Effector memory CD8-positive, alpha-beta T cell (primary cell): ENCODE measurements at regions not wholly inside any gene's neighbourhood (a gene's known extent, or its start where the extent isn't known, plus 50 kb on each side); places are given as distances from the start of the nearest gene placed in this dataset.

Experiments used
- ATAC-seq: fragments of 150-1000 bp; cut with Tn5 transposase; replicated peaks from 2 replicates; pipeline ENCODE4 v1.10.0; 2021; ENCODE audit warnings: mild to moderate bottlenecking, moderate library complexity
- DNase-seq, 3 experiments: peaks; one replicate each; pipeline ENCODE4 v3.0.0; 2021
- H3K27ac Mint-ChIP-seq, 2 donors: one replicate each; pipeline ENCODE4 v1.8.0; 2022; ENCODE audit warnings: mild to moderate bottlenecking in 2 of 2, mixed read lengths in 2 of 2, moderate library complexity in 2 of 2
- H3K27me3 Mint-ChIP-seq, 2 donors: one replicate each; pipeline ENCODE4 v1.8.0; 2022; ENCODE audit warnings: mixed read lengths in 2 of 2
- H3K36me3 Mint-ChIP-seq: one replicate; pipeline ENCODE4 v1.8.0; 2022; ENCODE audit warnings: mild to moderate bottlenecking, moderate library complexity, mixed read lengths; ENCODE audit not compliant: insufficient read depth
- H3K4me1 Mint-ChIP-seq, 2 donors: one replicate each; pipeline ENCODE4 v1.8.0; 2022; ENCODE audit warnings: low read depth in 2 of 2, mixed read lengths in 2 of 2
- H3K4me3 Mint-ChIP-seq, 2 donors: one replicate each; pipeline ENCODE4 v1.8.0; 2022; ENCODE audit warnings: mild to moderate bottlenecking in 2 of 2, mixed read lengths in 2 of 2, moderate library complexity in 2 of 2
- H3K9me3 Mint-ChIP-seq, 2 donors: one replicate each; pipeline ENCODE4 v1.8.0; 2022; ENCODE audit warnings: mixed read lengths in 2 of 2

- H3K4me1 Mint-ChIP-seq = no peaks in the 10 kb centered on the region
- peaks cover 2 to 13% of the 10 kb centered on the region in 2 donors for H3K9me3 Mint-ChIP-seq
- no peak for DNase-seq
- H3K27ac Mint-ChIP-seq = no peak overlapping the region
- no peak for ATAC-seq
- no peaks in the 10 kb centered on the region for H3K27me3 Mint-ChIP-seq
- no peak overlapping the region for H3K4me3 Mint-ChIP-seq
- no peaks in the 10 kb centered on the region for H3K36me3 Mint-ChIP-seq
Observed at GRCh38 chr2:6506361-6506794, 359.3 kb downstream of the CMPK2 start.

- no peaks in the 10 kb centered on the region for H3K36me3 Mint-ChIP-seq
- DNase-seq (no peak), ATAC-seq (no peak)
- H3K9me3 Mint-ChIP-seq = peaks cover 2 to 13% of the 10 kb centered on the region in 2 donors
- no peaks in the 10 kb centered on the region for H3K27me3 Mint-ChIP-seq
- H3K27ac Mint-ChIP-seq = no peak overlapping the region
- H3K4me1 Mint-ChIP-seq = no peaks in the 10 kb centered on the region
- no peak overlapping the region for H3K4me3 Mint-ChIP-seq
Observed at GRCh38 chr2:6506859-6507258, 358.8 kb downstream of the CMPK2 start.

GRCh38 chr2:6510532-6510931, 355.2 kb downstream of the CMPK2 start:
- peaks cover 0 to 13% of the 10 kb centered on the region in 2 donors for H3K9me3 Mint-ChIP-seq

GRCh38 chr2:6512589-6512988, 353.1 kb downstream of the CMPK2 start:
- H3K9me3 Mint-ChIP-seq = peaks cover 0 to under 1% of the 10 kb centered on the region in 2 donors
- H3K27me3 Mint-ChIP-seq = no peaks in the 10 kb centered on the region
- H3K4me3 Mint-ChIP-seq = no peak overlapping the region
- no peaks in the 10 kb centered on the region for H3K4me1 Mint-ChIP-seq
- DNase-seq = no peak
- no peak for ATAC-seq
- no peak overlapping the region for H3K27ac Mint-ChIP-seq
- no peaks in the 10 kb centered on the region for H3K36me3 Mint-ChIP-seq

More at GRCh38 chr2:6510532-6510931, 355.2 kb downstream of the CMPK2 start:
- Mint-ChIP-seq H3K4me1 (no peaks in the 10 kb centered on the region), H3K27ac (no peak overlapping the region), H3K27me3 (no peaks in the 10 kb centered on the region), H3K4me3 (no peak overlapping the region), H3K36me3 (no peaks in the 10 kb centered on the region)
- DNase-seq (no peak), ATAC-seq (no peak)

- ATAC-seq = no peak
- Mint-ChIP-seq H3K9me3 (no peaks in the 10 kb centered on the region), H3K4me1 (no peaks in the 10 kb centered on the region), H3K4me3 (no peak overlapping the region), H3K27ac (no peak overlapping the region), H3K36me3 (no peaks in the 10 kb centered on the region), H3K27me3 (no peaks in the 10 kb centered on the region)
- DNase-seq = no peak
Observed at GRCh38 chr2:6516674-6517073, 349.0 kb downstream of the CMPK2 start.

- H3K4me1 Mint-ChIP-seq = no peaks in the 10 kb centered on the region
Observed at GRCh38 chr2:6518361-6518760, 347.3 kb downstream of the CMPK2 start.

GRCh38 chr2:6523476-6523875, 342.2 kb downstream of the CMPK2 start:
- Mint-ChIP-seq H3K27ac (no peak overlapping the region), H3K9me3 (no peaks in the 10 kb centered on the region), H3K36me3 (no peaks in the 10 kb centered on the region), H3K27me3 (no peaks in the 10 kb centered on the region), H3K4me3 (no peak overlapping the region), H3K4me1 (no peaks in the 10 kb centered on the region)
- no peak for DNase-seq
- ATAC-seq = no peak

More at GRCh38 chr2:6518361-6518760, 347.3 kb downstream of the CMPK2 start:
- Mint-ChIP-seq H3K9me3 (no peaks in the 10 kb centered on the region), H3K36me3 (no peaks in the 10 kb centered on the region), H3K4me3 (no peak overlapping the region), H3K27me3 (no peaks in the 10 kb centered on the region), H3K27ac (no peak overlapping the region)
- ATAC-seq (no peak), DNase-seq (no peak)

GRCh38 chr2:6524691-6525474, 340.8 kb downstream of the CMPK2 start:
- H3K27ac Mint-ChIP-seq = no peak overlapping the region
- no peaks in the 10 kb centered on the region for H3K36me3 Mint-ChIP-seq
- no peaks in the 10 kb centered on the region for H3K9me3 Mint-ChIP-seq
- DNase-seq (no peak), ATAC-seq (no peak)
- H3K4me3 Mint-ChIP-seq = no peak overlapping the region
- no peaks in the 10 kb centered on the region for H3K27me3 Mint-ChIP-seq
- H3K4me1 Mint-ChIP-seq = no peaks in the 10 kb centered on the region

GRCh38 chr2:6525475-6525964, 340.2 kb downstream of the CMPK2 start:
- DNase-seq = no peak
- Mint-ChIP-seq H3K4me3 (no peak overlapping the region), H3K4me1 (no peaks in the 10 kb centered on the region), H3K27ac (no peak overlapping the region), H3K27me3 (no peaks in the 10 kb centered on the region), H3K36me3 (no peaks in the 10 kb centered on the region), H3K9me3 (no peaks in the 10 kb centered on the region)
- no peak for ATAC-seq

- H3K4me3 Mint-ChIP-seq = no peak overlapping the region
- DNase-seq = no peak
- H3K27ac Mint-ChIP-seq = no peak overlapping the region
- H3K4me1 Mint-ChIP-seq = no peaks in the 10 kb centered on the region
- no peaks in the 10 kb centered on the region for H3K27me3 Mint-ChIP-seq
- H3K36me3 Mint-ChIP-seq = no peaks in the 10 kb centered on the region
- no peak for ATAC-seq
- H3K9me3 Mint-ChIP-seq = no peaks in the 10 kb centered on the region
Observed at GRCh38 chr2:6526093-6526824, 339.4 kb downstream of the CMPK2 start.

GRCh38 chr2:6531304-6531703, 334.4 kb downstream of the CMPK2 start:
- Mint-ChIP-seq H3K36me3 (no peaks in the 10 kb centered on the region), H3K4me3 (no peak overlapping the region), H3K27me3 (peaks cover under 1 to 6% of the 10 kb centered on the region in 2 donors), H3K4me1 (no peaks in the 10 kb centered on the region), H3K9me3 (peaks cover 0 to 3% of the 10 kb centered on the region in 2 donors), H3K27ac (no peak overlapping the region)
- DNase-seq (no peak), ATAC-seq (no peak)

- peaks cover 6 to 11% of the 10 kb centered on the region in 2 donors for H3K27me3 Mint-ChIP-seq
- no peak overlapping the region for H3K27ac Mint-ChIP-seq
- no peak for DNase-seq
- no peak for ATAC-seq
- H3K4me1 Mint-ChIP-seq = no peaks in the 10 kb centered on the region
- H3K4me3 Mint-ChIP-seq = no peak overlapping the region
- H3K36me3 Mint-ChIP-seq = no peaks in the 10 kb centered on the region
- H3K9me3 Mint-ChIP-seq = peaks cover 3 to 6% of the 10 kb centered on the region in 2 donors
Observed at GRCh38 chr2:6535572-6535971, 330.1 kb downstream of the CMPK2 start.

- peaks cover 3 to 6% of the 10 kb centered on the region in 2 donors for H3K9me3 Mint-ChIP-seq
Observed at GRCh38 chr2:6538607-6539006, 327.1 kb downstream of the CMPK2 start.

GRCh38 chr2:6545336-6545735, 320.4 kb downstream of the CMPK2 start:
- DNase-seq (no peak), ATAC-seq (no peak)
- Mint-ChIP-seq H3K4me1 (no peaks in the 10 kb centered on the region), H3K4me3 (no peak overlapping the region), H3K9me3 (peaks cover 0 to 2% of the 10 kb centered on the region in 2 donors), H3K36me3 (no peaks in the 10 kb centered on the region), H3K27me3 (no peaks in the 10 kb centered on the region), H3K27ac (no peak overlapping the region)

More at GRCh38 chr2:6538607-6539006, 327.1 kb downstream of the CMPK2 start:
- Mint-ChIP-seq H3K4me3 (no peak overlapping the region), H3K36me3 (no peaks in the 10 kb centered on the region), H3K27me3 (peaks cover 6 to 11% of the 10 kb centered on the region in 2 donors), H3K4me1 (no peaks in the 10 kb centered on the region), H3K27ac (no peak overlapping the region)
- no peak for DNase-seq
- no peak for ATAC-seq
